ENCODE measurements at regions not wholly inside any gene's neighbourhood (a gene's known extent, or its start where the extent isn't known, plus 50 kb on each side); places are given as distances from the start of the nearest gene placed in this dataset.

GRCh38 chr14:101477648-101478047, 83.6 kb upstream of the DIO3 start:
- POLR2A ChIA-PET: no interaction called here
- CTCF ChIA-PET: no interaction called here

GRCh38 chr14:101478096-101478495, 83.2 kb upstream of the DIO3 start:
- ChIA-PET POLR2A (no interaction called here), CTCF (no interaction called here)

- CTCF ChIA-PET: no interaction called here
- POLR2A ChIA-PET: no interaction called here
Observed at GRCh38 chr14:101478796-101479410, 82.4 kb upstream of the DIO3 start.

GRCh38 chr14:101480022-101480746, 81.1 kb upstream of the DIO3 start:
- POLR2A ChIA-PET: no interaction called here

GRCh38 chr14:101480747-101481530, 80.4 kb upstream of the DIO3 start:
- POLR2A ChIA-PET: no interaction called here
- CTCF ChIA-PET: no interaction called here

More at GRCh38 chr14:101480022-101480746, 81.1 kb upstream of the DIO3 start:
- CTCF ChIA-PET: no interaction called here

GRCh38 chr14:101481557-101481956, 79.7 kb upstream of the DIO3 start:
- CTCF ChIA-PET: no interaction called here
- POLR2A ChIA-PET: no interaction called here

GRCh38 chr14:101482066-101482465, 79.2 kb upstream of the DIO3 start:
- POLR2A ChIA-PET: no interaction called here
- CTCF ChIA-PET: no interaction called here

- ChIA-PET POLR2A (no interaction called here), CTCF (no interaction called here)
Observed at GRCh38 chr14:101483829-101484228, 77.5 kb upstream of the DIO3 start.

- CTCF ChIA-PET: no interaction called here
- POLR2A ChIA-PET: no interaction called here
Observed at GRCh38 chr14:101489092-101489760, 72.1 kb upstream of the DIO3 start.

- ChIA-PET POLR2A (no interaction called here), CTCF (no interaction called here)
Observed at GRCh38 chr14:101490771-101491170, 70.5 kb upstream of the DIO3 start.

GRCh38 chr14:101491841-101492240, 69.5 kb upstream of the DIO3 start:
- ChIA-PET POLR2A (no interaction called here), CTCF (no interaction called here)

- ChIA-PET CTCF (no interaction called here), POLR2A (no interaction called here)
Observed at GRCh38 chr14:101492716-101493115, 68.6 kb upstream of the DIO3 start.

GRCh38 chr14:101494826-101495225, 66.5 kb upstream of the DIO3 start:
- ChIA-PET CTCF (no interaction called here), POLR2A (no interaction called here)

- CTCF ChIA-PET: no interaction called here
- POLR2A ChIA-PET: no interaction called here
Observed at GRCh38 chr14:101495284-101495683, 66.0 kb upstream of the DIO3 start.

- ChIA-PET POLR2A (no interaction called here), CTCF (no interaction called here)
Observed at GRCh38 chr14:101495827-101496775, 65.2 kb upstream of the DIO3 start.

- ChIA-PET POLR2A (no interaction called here), CTCF (no interaction called here)
Observed at GRCh38 chr14:101496776-101497683, 64.3 kb upstream of the DIO3 start.

GRCh38 chr14:101497684-101498525, 63.4 kb upstream of the DIO3 start:
- CTCF ChIA-PET: no interaction called here

GRCh38 chr14:101498526-101498860, 62.8 kb upstream of the DIO3 start:
- CTCF ChIA-PET: no interaction called here
- POLR2A ChIA-PET: no interaction called here

More at GRCh38 chr14:101497684-101498525, 63.4 kb upstream of the DIO3 start:
- POLR2A ChIA-PET: no interaction called here

Measured in activated CD8-positive, alpha-beta memory T cell treated with anti-CD3 and anti-CD28 coated beads for 36 hours (primary cell).